Neural cell (in vitro differentiated cells): ENCODE measurements at regions not wholly inside any gene's neighbourhood (a gene's known extent, or its start where the extent isn't known, plus 50 kb on each side); places are given as distances from the start of the nearest gene placed in this dataset.

Experiments
- H2AFZ ChIP-seq: fragments of 200-600, 300-800 bp; sonication (generic), shearing (Covaris generic); 2 replicates; pipeline ENCODE4 v1.6.0; 2014; ENCODE audit warnings: low read depth, mild to moderate bottlenecking, antibody characterized with exemption, low read length, moderate library complexity
- H3F3A ChIP-seq: fragments of 200-600 bp; shearing (Covaris generic); 2 replicates; pipeline ENCODE4 v1.6.1; 2016; ENCODE audit warnings: mild to moderate bottlenecking, moderate library complexity, mixed read lengths, antibody characterized with exemption, low read length; ENCODE audit not compliant: insufficient read depth, poor library complexity, severe bottlenecking
- H3K27ac ChIP-seq: fragments of 200-600, 300-800 bp; sonication (generic), shearing (Covaris generic); 2 replicates; pipeline ENCODE4 v1.5.1; 2014; ENCODE audit warnings: mild to moderate bottlenecking, low read length, moderate library complexity
- H3K27me3 ChIP-seq: fragments of 300-800, 200-600 bp; sonication (generic), shearing (Covaris generic); 2 replicates; pipeline ENCODE4 v1.6.0; 2014; ENCODE audit warnings: mild to moderate bottlenecking, low read depth, low read length, moderate library complexity; ENCODE audit not compliant: insufficient read depth
- H3K36me3 ChIP-seq: fragments of 300-800, 200-600 bp; sonication (generic), shearing (Covaris generic); 2 replicates; pipeline ENCODE4 v1.5.1; 2014; ENCODE audit warnings: mild to moderate bottlenecking, antibody characterized with exemption, low read length, moderate library complexity; ENCODE audit not compliant: insufficient read depth
- H3K4me2 ChIP-seq: fragments of 300-800, 200-600 bp; sonication (generic), shearing (Covaris generic); 2 replicates; pipeline ENCODE4 v1.6.0; 2014; ENCODE audit warnings: mild to moderate bottlenecking, low read length
- H3K4me3 ChIP-seq: fragments of 300-800, 200-600 bp; sonication (generic), shearing (Covaris generic); 2 replicates; pipeline ENCODE4 v1.5.1; 2014; ENCODE audit warnings: mild to moderate bottlenecking, low read length, moderate library complexity
- H3K79me2 ChIP-seq: fragments of 200-600 bp; shearing (Covaris generic); replicated peaks from 2 replicates; pipeline ENCODE4 v1.6.0; 2014; ENCODE audit warnings: mild to moderate bottlenecking, low read length, moderate library complexity; ENCODE audit not compliant: insufficient read depth
- H3K9ac ChIP-seq: fragments of 300-800, 200-600 bp; sonication (generic), shearing (Covaris generic); 2 replicates; pipeline ENCODE4 v1.6.1; 2016; ENCODE audit warnings: mild to moderate bottlenecking, low read length, mixed read lengths
- H3K9me2 ChIP-seq: fragments of 200-600 bp; shearing (Covaris generic); 2 replicates; pipeline ENCODE4 v1.6.1; 2016; ENCODE audit warnings: mild to moderate bottlenecking, low read length, mixed read lengths; ENCODE audit not compliant: insufficient read depth
- H3K9me3 ChIP-seq: fragments of 200-600, 300-800 bp; sonication (generic), shearing (Covaris generic); 2 replicates; pipeline ENCODE4 v1.6.1; 2016; ENCODE audit warnings: mild to moderate bottlenecking, mixed run types, low read length, moderate library complexity, mixed read lengths
- H4K20me1 ChIP-seq: fragments of 200-600 bp; shearing (Covaris generic); 2 replicates; pipeline ENCODE4 v1.6.1; 2016; ENCODE audit warnings: mild to moderate bottlenecking, mixed run types; ENCODE audit not compliant: insufficient read depth
- CTCF ChIP-seq: fragments of 450-650 bp; IDR thresholded peaks from 2 replicates; pipeline ENCODE4 v1.5.1; 2014; ENCODE audit warnings: antibody characterized with exemption, mild to moderate bottlenecking, moderate library complexity; ENCODE audit not compliant: poor library complexity, severe bottlenecking
- EP300 ChIP-seq: fragments of 450-650 bp; conservative IDR thresholded peaks from 2 replicates; pipeline ENCODE4 v1.6.1; 2014; ENCODE audit warnings: antibody characterized with exemption, mild to moderate bottlenecking, moderate library complexity; ENCODE audit not compliant: poor library complexity, severe bottlenecking
- EZH2 ChIP-seq: fragments of 200-600, 300-800 bp; shearing (Covaris generic), sonication (generic); IDR thresholded peaks from 2 replicates; pipeline ENCODE4 v1.6.1; 2014; ENCODE audit warnings: antibody characterized with exemption, low read length, borderline replicate concordance, mild to moderate bottlenecking; ENCODE audit not compliant: insufficient read depth, poor library complexity, severe bottlenecking
- MXI1 ChIP-seq: fragments of 450-650 bp; conservative IDR thresholded peaks from 2 replicates; pipeline ENCODE4 v1.6.1; 2014; ENCODE audit warnings: antibody characterized with exemption, mild to moderate bottlenecking; ENCODE audit not compliant: poor library complexity, severe bottlenecking
- POLR2AphosphoS5 ChIP-seq: IDR thresholded peaks from 2 replicates; pipeline ENCODE4 v1.6.1; 2012
- RAD21 ChIP-seq: fragments of 450-650 bp; conservative IDR thresholded peaks from 2 replicates; pipeline ENCODE4 v1.6.1; 2014; ENCODE audit warnings: antibody characterized with exemption, mild to moderate bottlenecking, moderate library complexity
- REST ChIP-seq: IDR thresholded peaks from 2 replicates; pipeline ENCODE4 v1.6.1; 2012; ENCODE audit warnings: borderline replicate concordance
- SMC3 ChIP-seq: fragments of 450-650 bp; conservative IDR thresholded peaks from 2 replicates; pipeline ENCODE4 v1.6.1; 2014; ENCODE audit warnings: antibody characterized with exemption, mild to moderate bottlenecking, moderate library complexity; ENCODE audit not compliant: poor library complexity
- TAF1 ChIP-seq: IDR thresholded peaks from 2 replicates; pipeline ENCODE4 v1.6.1; 2012; ENCODE audit warnings: low read depth

GRCh38 chr21:43315244-43316137, 111.4 kb downstream of the SIK1 start:
- Histone ChIP-seq H3K9me2 (no peaks in the 10 kb centered on the region), H3K79me2 (no peaks in the 10 kb centered on the region), H4K20me1 (no peaks in the 10 kb centered on the region), H3K27me3 (no peaks in the 10 kb centered on the region), H3K9me3 (no peaks in the 10 kb centered on the region), H3K9ac (no peak overlapping the region), H3K27ac (no peak overlapping the region), H3F3A (peaks cover 4% of the 10 kb centered on the region), H3K4me2 (no peak overlapping the region), H3K36me3 (no peaks in the 10 kb centered on the region), H3K4me3 (no peak overlapping the region), H2AFZ (no peak overlapping the region)
- TF ChIP-seq REST (no peak), MXI1 (no peak), EP300 (no peak), RAD21 (no peak), CTCF (no peak), SMC3 (no peak), EZH2 (no peak), POLR2AphosphoS5 (no peak), TAF1 (no peak)

DNA sequence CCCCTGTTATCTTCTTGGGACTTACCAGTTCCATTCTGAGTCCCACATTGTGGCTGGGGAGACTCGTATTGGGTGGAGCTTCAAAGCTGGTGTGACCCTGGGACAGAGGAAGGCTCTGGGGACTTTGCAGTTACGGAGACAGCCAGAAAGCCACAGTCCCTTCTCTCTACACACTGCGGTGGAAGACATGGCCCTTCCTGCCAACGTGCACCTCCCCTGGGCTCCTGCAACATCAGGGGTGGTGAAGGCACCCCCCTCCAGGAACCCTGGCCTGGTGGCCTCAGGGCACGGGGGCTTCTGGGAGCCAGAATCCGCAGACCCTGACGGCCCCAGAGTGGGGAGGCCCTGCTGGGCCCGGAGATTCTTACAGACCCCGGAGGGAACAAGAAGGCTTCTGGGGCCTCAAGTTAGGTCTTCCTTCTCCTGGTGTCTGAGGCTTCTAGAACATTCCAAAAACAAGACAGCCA, 113.0 kb downstream of the SIK1 start:
- Histone ChIP-seq H3K4me3 (no peak overlapping the region), H4K20me1 (no peaks in the 10 kb centered on the region), H3K9me3 (no peaks in the 10 kb centered on the region), H3K27ac (no peak overlapping the region), H3K27me3 (no peaks in the 10 kb centered on the region), H3F3A (peaks cover 4% of the 10 kb centered on the region), H3K9ac (no peak overlapping the region), H3K4me2 (no peak overlapping the region), H2AFZ (no peak overlapping the region), H3K79me2 (no peaks in the 10 kb centered on the region), H3K36me3 (no peaks in the 10 kb centered on the region), H3K9me2 (no peaks in the 10 kb centered on the region)
- no peak for TF ChIP-seq RAD21
- no peak for TF ChIP-seq TAF1
- no peak for TF ChIP-seq POLR2AphosphoS5
- TF ChIP-seq SMC3, result no peak
- TF ChIP-seq MXI1, result no peak
- TF ChIP-seq EP300, result no peak
- TF ChIP-seq EZH2, result no peak
- TF ChIP-seq CTCF, result no peak
- no peak for TF ChIP-seq REST
